ENCODE measurements at regions not wholly inside any gene's neighbourhood (a gene's known extent, or its start where the extent isn't known, plus 50 kb on each side); places are given as distances from the start of the nearest gene placed in this dataset.

DNA sequence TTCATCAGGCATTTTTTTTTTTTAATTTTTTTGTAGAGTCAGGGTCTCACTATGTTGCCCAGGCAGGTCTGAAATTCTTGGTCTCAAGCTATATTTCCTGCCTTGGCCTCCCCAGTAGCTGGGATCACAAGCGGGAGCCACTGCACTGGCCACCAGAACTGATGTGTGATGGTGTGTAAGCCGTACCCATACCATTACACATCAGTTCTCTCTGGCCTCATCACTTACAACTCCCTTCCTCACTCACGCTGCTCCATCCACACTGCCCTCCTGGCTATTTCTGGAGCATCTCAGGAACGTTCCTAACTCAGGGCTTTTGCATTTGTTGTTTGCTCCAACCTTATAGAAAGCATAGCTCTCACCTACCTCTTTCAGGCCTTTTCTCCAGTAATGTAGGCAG, 834.5 kb upstream of the ID2 start (continued):
- no peak for TF ChIP-seq MAX (IDR thresholded peaks at IDR 0.05)

- POLR2A ChIA-PET = no interaction called here
- no peak for TF ChIP-seq NR3C1 (IDR thresholded peaks at IDR 0.05)
- Histone ChIP-seq H3K27ac (no peak overlapping the region), H3K4me3 (no peak overlapping the region), H3K9me3 (no peaks in the 10 kb centered on the region), H3K4me2 (no peak overlapping the region), H3K4me1 (no peaks in the 10 kb centered on the region)
- CTCF ChIA-PET = interaction anchor here (1.6 kb wide), 1 partner anchor 12 kb away, joined by 3 read pairs; no protein-coding TSS in a partner anchor
- FAIRE-seq (no peak), ATAC-seq (no peak), DNase-seq (ENCODE audit: low read depth in 1 of 2, low spot score in 1 of 2) (no peak)
- 81% methylated on average over 1 of the region's 1 CpG for WGBS (ENCODE audit: missing lambda C conversion rate)
Measured at GRCh38 chr2:7849027-7849426, 832.8 kb upstream of the ID2 start.

DNA sequence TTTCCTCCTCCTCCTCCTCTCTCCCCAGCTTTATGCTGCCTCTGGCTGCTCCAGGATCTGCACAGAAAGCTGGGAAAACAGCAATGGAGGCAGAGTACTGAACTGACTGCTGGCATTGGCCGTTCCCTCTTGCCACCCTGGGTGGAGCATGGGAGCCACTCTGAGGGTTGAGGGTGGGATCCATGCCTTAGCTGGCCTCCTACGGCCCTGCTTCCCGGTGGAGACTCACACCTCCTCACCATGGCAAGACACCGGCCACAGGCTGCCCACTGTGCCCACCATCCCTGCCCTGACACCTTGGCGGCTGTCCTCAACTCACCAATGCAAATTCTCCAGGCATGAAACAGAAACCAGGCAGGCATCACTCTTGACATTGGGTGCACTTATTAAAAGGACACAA, 832.3 kb upstream of the ID2 start:
- 34% methylated on average over 5 of the region's 5 CpGs for WGBS (ENCODE audit: missing lambda C conversion rate)

GRCh38 chr2:7852546-7852945, 829.3 kb upstream of the ID2 start:
- TF ChIP-seq, protein P1, sequence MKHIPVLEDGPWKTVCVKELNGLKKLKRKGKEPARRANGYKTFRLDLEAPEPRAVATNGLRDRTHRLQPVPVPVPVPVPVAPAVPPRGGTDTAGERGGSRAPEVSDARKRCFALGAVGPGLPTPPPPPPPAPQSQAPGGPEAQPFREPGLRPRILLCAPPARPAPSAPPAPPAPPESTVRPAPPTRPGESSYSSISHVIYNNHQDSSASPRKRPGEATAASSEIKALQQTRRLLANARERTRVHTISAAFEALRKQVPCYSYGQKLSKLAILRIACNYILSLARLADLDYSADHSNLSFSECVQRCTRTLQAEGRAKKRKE (CRISPR knock-in tag; IDR thresholded peaks at IDR 0.05; ENCODE audit: low read depth) = no peak
- no peak for TF ChIP-seq NR3C1 (IDR thresholded peaks at IDR 0.05)
- TF ChIP-seq PHF8 (IDR thresholded peaks at IDR 0.05; ENCODE audit: borderline replicate concordance, low read depth) = no peak
- no peak for TF ChIP-seq HDAC2 (IDR thresholded peaks at IDR 0.05)
- TF ChIP-seq FOSL2 (IDR thresholded peaks at IDR 0.05) = no peak
- TF ChIP-seq FOSL2 (CRISPR knock-in tag; IDR thresholded peaks at IDR 0.05) = no peak
- no peak for TF ChIP-seq NFE2L2 (conservative IDR thresholded peaks at IDR 0.05; ENCODE audit: low read length)
- no peak for TF ChIP-seq KDM1A (IDR thresholded peaks at IDR 0.05; ENCODE audit: low read depth)
- H3K4me3 ChIP-seq = no peak overlapping the region
- no peak for DNase-seq (ENCODE audit: low read depth in 1 of 2, low spot score in 1 of 2)
- no peak overlapping the region for H3K27ac ChIP-seq
- POLR2A ChIA-PET = no interaction called here
- CTCF ChIA-PET = interaction anchor here (1.4 kb wide), 1 partner anchor 17 kb away, joined by 3 read pairs; no protein-coding TSS in a partner anchor
- WGBS (ENCODE audit: missing lambda C conversion rate) = 7% methylated on average over 2 of the region's 2 CpGs
- no peak for ATAC-seq
- H3K4me2 ChIP-seq = no peak overlapping the region
- H3K9me3 ChIP-seq = no peaks in the 10 kb centered on the region
- no peak for FAIRE-seq
- no peaks in the 10 kb centered on the region for H3K4me1 ChIP-seq

More for the DNA sequence above, 832.3 kb upstream of the ID2 start:
- no peak for DNase-seq (ENCODE audit: low read depth in 1 of 2, low spot score in 1 of 2)
- Histone ChIP-seq H3K4me1 (no peaks in the 10 kb centered on the region), H3K4me3 (no peak overlapping the region), H3K27ac (no peak overlapping the region), H3K4me2 (no peak overlapping the region), H3K9me3 (no peaks in the 10 kb centered on the region)
- ChIA-PET POLR2A (no interaction called here), CTCF (no interaction called here)
- TF ChIP-seq USF2 (IDR thresholded peaks at IDR 0.05) = no peak
- no peak for TF ChIP-seq MYC (IDR thresholded peaks at IDR 0.05; ENCODE audit: borderline replicate concordance, low read length)
- TF ChIP-seq, protein P2, sequence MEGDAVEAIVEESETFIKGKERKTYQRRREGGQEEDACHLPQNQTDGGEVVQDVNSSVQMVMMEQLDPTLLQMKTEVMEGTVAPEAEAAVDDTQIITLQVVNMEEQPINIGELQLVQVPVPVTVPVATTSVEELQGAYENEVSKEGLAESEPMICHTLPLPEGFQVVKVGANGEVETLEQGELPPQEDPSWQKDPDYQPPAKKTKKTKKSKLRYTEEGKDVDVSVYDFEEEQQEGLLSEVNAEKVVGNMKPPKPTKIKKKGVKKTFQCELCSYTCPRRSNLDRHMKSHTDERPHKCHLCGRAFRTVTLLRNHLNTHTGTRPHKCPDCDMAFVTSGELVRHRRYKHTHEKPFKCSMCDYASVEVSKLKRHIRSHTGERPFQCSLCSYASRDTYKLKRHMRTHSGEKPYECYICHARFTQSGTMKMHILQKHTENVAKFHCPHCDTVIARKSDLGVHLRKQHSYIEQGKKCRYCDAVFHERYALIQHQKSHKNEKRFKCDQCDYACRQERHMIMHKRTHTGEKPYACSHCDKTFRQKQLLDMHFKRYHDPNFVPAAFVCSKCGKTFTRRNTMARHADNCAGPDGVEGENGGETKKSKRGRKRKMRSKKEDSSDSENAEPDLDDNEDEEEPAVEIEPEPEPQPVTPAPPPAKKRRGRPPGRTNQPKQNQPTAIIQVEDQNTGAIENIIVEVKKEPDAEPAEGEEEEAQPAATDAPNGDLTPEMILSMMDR (IDR thresholded peaks at IDR 0.05) = no peak
- no peak for TF ChIP-seq KDM1A (IDR thresholded peaks at IDR 0.05; ENCODE audit: low read depth)
- no peak for TF ChIP-seq FOXS1 (CRISPR knock-in tag; IDR thresholded peaks at IDR 0.05)
- TF ChIP-seq ZFP36 (IDR thresholded peaks at IDR 0.05; ENCODE audit: borderline replicate concordance, partially characterized antibody) = no peak
- TF ChIP-seq ZSCAN20 (CRISPR knock-in tag; IDR thresholded peaks at IDR 0.05) = no peak
- no peak for TF ChIP-seq HES2 (IDR thresholded peaks at IDR 0.05)
- no peak for TF ChIP-seq RNF2 (IDR thresholded peaks at IDR 0.05; ENCODE audit: borderline replicate concordance, low read depth)
- no peak for TF ChIP-seq CBX8 (IDR thresholded peaks at IDR 0.05)
- TF ChIP-seq RAD21 (conservative IDR thresholded peaks at IDR 0.05 in 1 of 2, IDR thresholded peaks at IDR 0.05 in 1 of 2) = no peak
- no peak for TF ChIP-seq RARB (CRISPR knock-in tag; IDR thresholded peaks at IDR 0.05)
- TF ChIP-seq, protein P3, sequence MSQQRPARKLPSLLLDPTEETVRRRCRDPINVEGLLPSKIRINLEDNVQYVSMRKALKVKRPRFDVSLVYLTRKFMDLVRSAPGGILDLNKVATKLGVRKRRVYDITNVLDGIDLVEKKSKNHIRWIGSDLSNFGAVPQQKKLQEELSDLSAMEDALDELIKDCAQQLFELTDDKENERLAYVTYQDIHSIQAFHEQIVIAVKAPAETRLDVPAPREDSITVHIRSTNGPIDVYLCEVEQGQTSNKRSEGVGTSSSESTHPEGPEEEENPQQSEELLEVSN (IDR thresholded peaks at IDR 0.05; ENCODE audit: borderline replicate concordance, low read depth) = no peak
- no peak for TF ChIP-seq MAX (IDR thresholded peaks at IDR 0.05)
- no peak for TF ChIP-seq CHD2 (IDR thresholded peaks at IDR 0.05; ENCODE audit: low read length, partially characterized antibody)
- TF ChIP-seq RCOR1 (IDR thresholded peaks at IDR 0.05; ENCODE audit: low read depth, low read length) = no peak
- FAIRE-seq = no peak
- ATAC-seq = no peak
